Coronary artery (tissue), 2 donors: ENCODE measurements at regions not wholly inside any gene's neighbourhood (a gene's known extent, or its start where the extent isn't known, plus 50 kb on each side); places are given as distances from the start of the nearest gene placed in this dataset.

Experiments
- DNase-seq: peaks from one replicate; pipeline ENCODE4 v3.0.0-alpha.2; 2017; ENCODE audit warnings: low spot score
- H3K27ac ChIP-seq, 2 donors: fragments of 200-600 bp; sonication (generic); one replicate each; pipeline ENCODE4 v1.5.1; 2016 to 2019
- H3K4me3 ChIP-seq: fragments of 200-600 bp; sonication (generic); 2 replicates; pipeline ENCODE4 v1.5.1; 2016; ENCODE audit warnings: mild to moderate bottlenecking, moderate library complexity
- CTCF ChIP-seq: fragments of 200-600 bp; sonication (generic); IDR thresholded peaks from one replicate; pipeline ENCODE4 v1.5.1; 2019; ENCODE audit warnings: antibody characterized with exemption

GRCh38 chr6:115706981-115707380, 353.7 kb downstream of the FRK start:
- H3K4me3 ChIP-seq, result no peak overlapping the region
- DNase-seq, result no peak
- H3K27ac ChIP-seq, result no peak overlapping the region
- TF ChIP-seq CTCF, result no peak

GRCh38 chr6:115706324-115706723, 354.4 kb downstream of the FRK start:
- H3K27ac ChIP-seq, result no peak overlapping the region
- H3K4me3 ChIP-seq, result no peak overlapping the region
- TF ChIP-seq CTCF, result no peak
- no peak for DNase-seq

- no peak for TF ChIP-seq CTCF
- Histone ChIP-seq H3K27ac (no peak overlapping the region), H3K4me3 (no peak overlapping the region)
- no peak for DNase-seq
Measured at GRCh38 chr6:115704028-115704427, 356.7 kb downstream of the FRK start.

GRCh38 chr6:115691433-115691832, 369.3 kb downstream of the FRK start:
- no peak for DNase-seq
- H3K4me3 ChIP-seq, result no peak overlapping the region
- H3K27ac ChIP-seq, result no peak overlapping the region
- no peak for TF ChIP-seq CTCF

- no peak overlapping the region for H3K27ac ChIP-seq
- no peak for DNase-seq
- H3K4me3 ChIP-seq, result no peak overlapping the region
- no peak for TF ChIP-seq CTCF
Measured at GRCh38 chr6:115690854-115691253, 369.8 kb downstream of the FRK start.

- no peak overlapping the region for H3K27ac ChIP-seq
- H3K4me3 ChIP-seq, result no peak overlapping the region
- no peak for TF ChIP-seq CTCF
- DNase-seq, result no peak
Measured at GRCh38 chr6:115681978-115682775, 378.5 kb downstream of the FRK start.

GRCh38 chr6:115680621-115681020, 380.1 kb downstream of the FRK start:
- Histone ChIP-seq H3K27ac (no peak overlapping the region), H3K4me3 (no peak overlapping the region)
- no peak for DNase-seq
- no peak for TF ChIP-seq CTCF
